ENCODE measurements at regions not wholly inside any gene's neighbourhood (a gene's known extent, or its start where the extent isn't known, plus 50 kb on each side); places are given as distances from the start of the nearest gene placed in this dataset.
"Not testable (repeated sequence)": the region's sequence is repeated elsewhere in the genome, so short reads cannot be mapped to it uniquely, and the experiment has no call there.

GRCh38 chr3:16070707-16071106 is 103.8 kb upstream of the GALNT15 start:
- no peaks in the 10 kb centered on the region for H3K36me3 ChIP-seq (ENCODE audit: insufficient read depth, insufficient read length, low read length)
- no peak overlapping the region for H3K4me3 ChIP-seq (ENCODE audit: insufficient read length, low read depth)
- TF ChIP-seq SUZ12 (IDR thresholded peaks at IDR 0.05; ENCODE audit: extremely low read depth, insufficient read depth, insufficient read length) = no peak
- no peak for TF ChIP-seq YY1 (IDR thresholded peaks at IDR 0.05; ENCODE audit: insufficient read depth, insufficient read length)
- no peak for TF ChIP-seq ZNF274 (IDR thresholded peaks at IDR 0.05; ENCODE audit: low read depth, low read length)
- H3K9me3 ChIP-seq (ENCODE audit: insufficient read depth, low read length) = no peaks in the 10 kb centered on the region; the same call in 1 of the 2 replicates
- H3K27me3 ChIP-seq (ENCODE audit: insufficient read depth, insufficient read length) = no peaks in the 10 kb centered on the region
- DNase-seq (ENCODE audit: low read depth, low spot score) = no peak
- H3K4me1 ChIP-seq (ENCODE audit: insufficient read depth, insufficient read length) = no peaks in the 10 kb centered on the region
- H3K9ac ChIP-seq (ENCODE audit: insufficient read length, low read depth) = no peak overlapping the region

GRCh38 chr3:16071206-16071605 is 103.3 kb upstream of the GALNT15 start:
- TF ChIP-seq YY1 (IDR thresholded peaks at IDR 0.05; ENCODE audit: insufficient read depth, insufficient read length) (no peak), SUZ12 (IDR thresholded peaks at IDR 0.05; ENCODE audit: extremely low read depth, insufficient read depth, insufficient read length) (no peak), ZNF274 (IDR thresholded peaks at IDR 0.05; ENCODE audit: low read depth, low read length) (no peak)
- DNase-seq (ENCODE audit: low read depth, low spot score) = no peak
- no peak overlapping the region for H3K9ac ChIP-seq (ENCODE audit: insufficient read length, low read depth)
- H3K4me1 ChIP-seq (ENCODE audit: insufficient read depth, insufficient read length) = no peaks in the 10 kb centered on the region
- no peak overlapping the region for H3K4me3 ChIP-seq (ENCODE audit: insufficient read length, low read depth)
- H3K36me3 ChIP-seq (ENCODE audit: insufficient read depth, insufficient read length, low read length) = no peaks in the 10 kb centered on the region
- no peaks in the 10 kb centered on the region for H3K27me3 ChIP-seq (ENCODE audit: insufficient read depth, insufficient read length)
- peaks cover under 1% of the 10 kb centered on the region; the same call in 1 of the 2 replicates for H3K9me3 ChIP-seq (ENCODE audit: insufficient read depth, low read length)

- Histone ChIP-seq H3K36me3 (ENCODE audit: insufficient read depth, insufficient read length, low read length) (no peaks in the 10 kb centered on the region), H3K4me3 (ENCODE audit: insufficient read length, low read depth) (no peak overlapping the region), H3K4me1 (ENCODE audit: insufficient read depth, insufficient read length) (no peaks in the 10 kb centered on the region), H3K9me3 (ENCODE audit: insufficient read depth, low read length) (peaks cover 14% of the 10 kb centered on the region), H3K27me3 (ENCODE audit: insufficient read depth, insufficient read length) (no peaks in the 10 kb centered on the region), H3K9ac (ENCODE audit: insufficient read length, low read depth) (no peak overlapping the region)
- DNase-seq (ENCODE audit: low read depth, low spot score) = no peak
- TF ChIP-seq YY1 (IDR thresholded peaks at IDR 0.05; ENCODE audit: insufficient read depth, insufficient read length) (no peak), SUZ12 (IDR thresholded peaks at IDR 0.05; ENCODE audit: extremely low read depth, insufficient read depth, insufficient read length) (no peak), ZNF274 (IDR thresholded peaks at IDR 0.05; ENCODE audit: low read depth, low read length) (no peak)
Observed at GRCh38 chr3:16072420-16073110, 101.9 kb upstream of the GALNT15 start.

GRCh38 chr3:16073203-16073602 is 101.3 kb upstream of the GALNT15 start:
- H3K36me3 ChIP-seq (ENCODE audit: insufficient read depth, insufficient read length, low read length) = no peaks in the 10 kb centered on the region
- no peak overlapping the region for H3K9ac ChIP-seq (ENCODE audit: insufficient read length, low read depth)
- DNase-seq (ENCODE audit: low read depth, low spot score) = no peak
- H3K4me3 ChIP-seq (ENCODE audit: insufficient read length, low read depth) = no peak overlapping the region
- H3K9me3 ChIP-seq (ENCODE audit: insufficient read depth, low read length) = peaks cover 14% of the 10 kb centered on the region
- H3K4me1 ChIP-seq (ENCODE audit: insufficient read depth, insufficient read length) = no peaks in the 10 kb centered on the region
- H3K27me3 ChIP-seq (ENCODE audit: insufficient read depth, insufficient read length) = no peaks in the 10 kb centered on the region
- no peak for TF ChIP-seq SUZ12 (IDR thresholded peaks at IDR 0.05; ENCODE audit: extremely low read depth, insufficient read depth, insufficient read length)

- H3K9ac ChIP-seq (ENCODE audit: insufficient read length, low read depth); H3K27me3 ChIP-seq (ENCODE audit: insufficient read depth, insufficient read length); H3K36me3 ChIP-seq (ENCODE audit: insufficient read depth, insufficient read length, low read length); H3K4me3 ChIP-seq (ENCODE audit: insufficient read length, low read depth); DNase-seq (ENCODE audit: low read depth, low spot score); H3K4me1 ChIP-seq (ENCODE audit: insufficient read depth, insufficient read length): not testable (repeated sequence)
- H3K9me3 ChIP-seq (ENCODE audit: insufficient read depth, low read length) = peaks cover 14% of the 10 kb centered on the region
Observed at GRCh38 chr3:16073990-16074671, 100.3 kb upstream of the GALNT15 start.

- H3K9me3 ChIP-seq (ENCODE audit: insufficient read depth, low read length) = peaks cover 18% of the 10 kb centered on the region
- H3K4me3 ChIP-seq (ENCODE audit: insufficient read length, low read depth) = no peak overlapping the region
- no peak for DNase-seq (ENCODE audit: low read depth, low spot score)
- H3K27me3 ChIP-seq (ENCODE audit: insufficient read depth, insufficient read length) = no peaks in the 10 kb centered on the region
- no peaks in the 10 kb centered on the region for H3K4me1 ChIP-seq (ENCODE audit: insufficient read depth, insufficient read length)
- H3K36me3 ChIP-seq (ENCODE audit: insufficient read depth, insufficient read length, low read length) = no peaks in the 10 kb centered on the region
- no peak overlapping the region for H3K9ac ChIP-seq (ENCODE audit: insufficient read length, low read depth)
- no peak for TF ChIP-seq YY1 (IDR thresholded peaks at IDR 0.05; ENCODE audit: insufficient read depth, insufficient read length)
- TF ChIP-seq ZNF274 (IDR thresholded peaks at IDR 0.05; ENCODE audit: low read depth, low read length) = no peak
- TF ChIP-seq SUZ12 (IDR thresholded peaks at IDR 0.05; ENCODE audit: extremely low read depth, insufficient read depth, insufficient read length) = no peak
Observed at GRCh38 chr3:16075647-16076046, 98.8 kb upstream of the GALNT15 start.

- no peak for DNase-seq (ENCODE audit: low read depth, low spot score)
- H3K9ac ChIP-seq (ENCODE audit: insufficient read length, low read depth) = no peak overlapping the region
- no peaks in the 10 kb centered on the region for H3K27me3 ChIP-seq (ENCODE audit: insufficient read depth, insufficient read length)
- peaks cover 27% of the 10 kb centered on the region for H3K9me3 ChIP-seq (ENCODE audit: insufficient read depth, low read length)
- no peaks in the 10 kb centered on the region for H3K36me3 ChIP-seq (ENCODE audit: insufficient read depth, insufficient read length, low read length)
- TF ChIP-seq ZNF274 (IDR thresholded peaks at IDR 0.05; ENCODE audit: low read depth, low read length) (no peak), SUZ12 (IDR thresholded peaks at IDR 0.05; ENCODE audit: extremely low read depth, insufficient read depth, insufficient read length) (no peak), YY1 (IDR thresholded peaks at IDR 0.05; ENCODE audit: insufficient read depth, insufficient read length) (no peak)
- no peaks in the 10 kb centered on the region for H3K4me1 ChIP-seq (ENCODE audit: insufficient read depth, insufficient read length)
- H3K4me3 ChIP-seq (ENCODE audit: insufficient read length, low read depth) = no peak overlapping the region
Observed at GRCh38 chr3:16076564-16076963, 97.9 kb upstream of the GALNT15 start.

- H3K36me3 ChIP-seq (ENCODE audit: insufficient read depth, insufficient read length, low read length); DNase-seq (ENCODE audit: low read depth, low spot score); H3K27me3 ChIP-seq (ENCODE audit: insufficient read depth, insufficient read length); H3K4me1 ChIP-seq (ENCODE audit: insufficient read depth, insufficient read length); H3K4me3 ChIP-seq (ENCODE audit: insufficient read length, low read depth); H3K9ac ChIP-seq (ENCODE audit: insufficient read length, low read depth): not testable (repeated sequence)
- H3K9me3 ChIP-seq (ENCODE audit: insufficient read depth, low read length) = peaks cover 33% of the 10 kb centered on the region
Observed at GRCh38 chr3:16077146-16077545, 97.3 kb upstream of the GALNT15 start.

- not testable (repeated sequence) for H3K4me1 ChIP-seq (ENCODE audit: insufficient read depth, insufficient read length); H3K9ac ChIP-seq (ENCODE audit: insufficient read length, low read depth); H3K27me3 ChIP-seq (ENCODE audit: insufficient read depth, insufficient read length); H3K4me3 ChIP-seq (ENCODE audit: insufficient read length, low read depth); H3K36me3 ChIP-seq (ENCODE audit: insufficient read depth, insufficient read length, low read length); DNase-seq (ENCODE audit: low read depth, low spot score)
- peaks cover 37% of the 10 kb centered on the region for H3K9me3 ChIP-seq (ENCODE audit: insufficient read depth, low read length)
Observed at GRCh38 chr3:16077681-16078080, 96.8 kb upstream of the GALNT15 start.
